Endometrial microvascular endothelial cells (primary cell): ENCODE measurements at regions not wholly inside any gene's neighbourhood (a gene's known extent, or its start where the extent isn't known, plus 50 kb on each side); places are given as distances from the start of the nearest gene placed in this dataset.

Experiments used
- in situ Hi-C: cut with HindIII; loops from 2 replicates; pipeline ENCODE4 v1.10.0; 2017; ENCODE audit warnings: low sequenced_read_pairs, low pct_unique_long_range_greater_than_20kb; ENCODE audit errors: inconsistent ontology term

GRCh38 chr15:39181056-39181747, 399.7 kb upstream of the THBS1 start:
- in situ Hi-C loops, result no loop called here

DNA sequence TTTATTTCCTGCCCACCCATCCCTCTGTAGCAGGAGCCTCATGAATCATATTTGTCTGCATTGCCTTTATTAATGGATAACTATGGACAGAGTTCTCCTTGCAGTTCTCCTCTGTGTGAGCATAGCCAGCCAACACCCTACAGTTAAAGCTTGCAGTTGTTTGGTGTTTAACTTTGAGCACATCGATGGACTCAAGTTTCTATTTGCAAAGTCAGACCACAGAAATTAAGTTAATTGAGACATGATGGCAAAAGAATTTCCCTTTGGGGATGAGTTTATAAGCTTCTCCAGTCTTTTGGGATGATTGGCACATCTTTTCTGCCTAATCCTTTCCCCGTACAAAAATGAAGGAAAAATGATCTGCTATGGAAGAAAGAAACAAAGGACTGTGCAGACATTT, 398.9 kb upstream of the THBS1 start:
- in situ Hi-C loops, result no loop called here

DNA sequence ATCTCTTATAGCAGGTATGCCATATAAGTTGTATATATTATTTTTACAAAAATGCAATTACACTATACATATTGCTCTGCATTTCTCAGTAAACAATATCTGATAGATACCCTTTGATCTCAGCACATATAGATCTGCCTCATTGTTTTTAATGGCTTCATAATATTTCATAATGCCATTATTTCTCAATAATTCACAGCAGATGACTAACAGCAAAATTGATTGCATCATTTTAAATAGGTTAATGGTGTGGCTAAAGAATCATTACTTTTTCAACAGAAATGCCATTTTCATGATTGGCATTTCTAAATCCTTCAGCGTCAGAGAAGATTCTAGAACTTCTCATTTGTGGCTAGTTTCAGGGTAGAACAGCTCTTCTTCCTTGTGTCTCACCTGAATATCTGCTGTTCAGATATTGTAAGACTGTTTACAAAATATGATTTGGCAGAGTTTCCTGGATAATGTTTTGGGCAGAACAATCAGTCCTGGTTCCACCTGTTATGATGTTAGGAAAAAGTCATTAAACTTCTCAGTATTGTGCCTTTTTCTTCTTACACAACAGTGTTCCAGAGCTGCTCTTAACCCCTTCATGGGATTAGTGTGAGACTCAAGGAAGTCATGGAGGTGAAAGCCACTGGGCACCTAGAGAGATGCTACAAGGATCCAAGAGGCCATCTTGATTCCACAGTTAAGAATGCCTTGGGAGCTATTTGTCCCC, 397.6 kb upstream of the THBS1 start:
- in situ Hi-C loops, result no loop called here

DNA sequence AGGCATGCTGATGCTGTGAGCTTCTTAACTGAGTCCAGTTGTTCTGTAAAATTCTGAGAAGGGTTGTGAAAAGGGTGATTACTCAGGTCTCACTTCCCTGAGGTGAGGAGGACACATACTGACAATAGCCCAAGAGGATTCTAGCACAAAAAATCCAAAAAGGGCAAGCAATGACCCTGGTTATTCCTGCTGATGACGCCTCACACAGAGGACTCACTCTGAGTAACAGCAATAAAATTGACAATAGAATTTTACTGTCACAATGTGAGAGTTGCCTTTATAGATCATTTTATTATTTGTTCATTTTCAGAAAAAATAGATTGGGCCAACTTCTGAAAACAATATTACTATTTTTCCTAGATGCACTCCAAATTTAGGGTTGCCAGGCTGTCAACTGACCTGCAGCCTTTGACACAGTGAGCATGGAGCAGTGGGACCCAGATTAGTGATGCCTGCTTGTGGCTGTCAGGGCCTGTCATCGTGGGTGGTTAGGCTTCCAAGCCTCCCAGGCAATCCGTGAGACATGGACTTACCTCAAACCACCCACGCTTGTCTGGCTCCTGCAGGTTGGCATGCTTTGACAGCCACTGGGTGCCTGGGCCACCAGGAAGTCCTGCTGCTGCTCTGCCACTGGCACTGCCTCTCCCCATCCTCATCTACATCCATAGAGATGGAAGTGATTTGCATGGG, 396.0 kb upstream of the THBS1 start:
- in situ Hi-C loops, result no loop called here

- in situ Hi-C loops, result no loop called here
Observed at GRCh38 chr15:39188314-39188713, 392.6 kb upstream of the THBS1 start.

DNA sequence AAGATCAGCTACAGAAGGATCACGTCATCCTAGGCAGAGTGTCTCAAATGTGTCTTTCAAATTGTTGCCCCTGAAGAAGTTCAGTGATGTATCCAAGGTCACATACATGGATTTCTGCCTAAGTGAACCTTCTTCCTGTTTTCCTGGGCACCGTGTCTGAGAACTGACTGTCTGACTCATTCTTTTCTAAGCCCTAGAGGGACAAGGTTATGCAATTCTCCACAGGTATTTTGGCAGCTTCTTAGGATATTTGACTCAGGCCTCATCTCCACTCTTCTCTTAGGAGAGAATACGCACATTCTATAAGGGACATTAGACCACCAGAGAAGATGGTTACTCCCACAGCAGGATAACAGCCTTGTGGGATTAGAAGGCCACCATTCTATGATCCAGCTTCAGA, 391.9 kb upstream of the THBS1 start:
- in situ Hi-C loops, result no loop called here

GRCh38 chr15:39191871-39192291, 389.0 kb upstream of the THBS1 start:
- in situ Hi-C loops, result no loop called here

- in situ Hi-C loops, result no loop called here
Observed at GRCh38 chr15:39192351-39192750, 388.5 kb upstream of the THBS1 start.

DNA sequence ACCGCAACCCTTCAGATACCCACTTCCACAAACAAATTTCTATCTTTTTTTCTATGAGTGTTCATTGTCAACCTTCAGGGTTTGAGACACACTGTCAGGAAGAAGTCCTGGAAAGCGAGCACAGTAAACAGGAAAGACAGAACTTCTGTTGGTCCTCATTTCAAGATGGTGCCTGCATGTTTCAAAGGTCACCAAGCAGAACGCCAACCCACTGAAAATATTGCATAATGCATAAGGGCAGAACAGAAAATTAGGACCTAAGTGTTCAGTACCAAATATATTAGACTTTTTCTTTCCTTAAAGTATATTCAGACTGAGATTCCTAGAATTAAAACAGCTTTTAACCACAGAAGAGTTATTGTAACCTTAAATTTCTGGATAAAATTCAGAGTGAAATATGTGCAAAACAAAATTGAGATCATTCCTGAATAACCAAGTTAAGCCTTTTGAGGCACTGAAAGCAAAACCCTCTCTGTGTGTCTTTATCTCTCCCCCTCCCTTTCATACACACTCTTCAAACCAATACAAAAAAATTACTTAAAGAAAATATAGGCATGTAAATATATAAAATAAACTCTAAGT, 387.8 kb upstream of the THBS1 start:
- in situ Hi-C loops, result no loop called here

DNA sequence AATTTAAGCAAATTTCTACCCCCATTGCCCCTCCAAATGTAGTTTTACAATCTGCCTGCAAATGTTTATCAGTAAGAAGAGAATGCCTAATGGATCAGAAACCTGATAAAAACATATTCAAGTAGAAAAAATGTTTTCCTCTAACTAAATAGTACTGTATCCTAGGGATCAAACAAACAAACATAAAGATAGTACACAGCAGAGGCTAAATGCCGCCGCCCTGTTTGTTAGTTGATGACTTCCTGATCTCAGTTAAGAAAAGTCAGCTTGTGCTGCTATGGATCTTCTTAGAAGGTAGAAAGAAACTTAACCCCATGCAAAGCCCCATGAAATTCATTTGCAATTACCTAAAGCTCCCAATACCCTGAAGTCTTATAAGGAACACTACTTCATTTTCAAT, 387.3 kb upstream of the THBS1 start:
- in situ Hi-C loops, result no loop called here

DNA sequence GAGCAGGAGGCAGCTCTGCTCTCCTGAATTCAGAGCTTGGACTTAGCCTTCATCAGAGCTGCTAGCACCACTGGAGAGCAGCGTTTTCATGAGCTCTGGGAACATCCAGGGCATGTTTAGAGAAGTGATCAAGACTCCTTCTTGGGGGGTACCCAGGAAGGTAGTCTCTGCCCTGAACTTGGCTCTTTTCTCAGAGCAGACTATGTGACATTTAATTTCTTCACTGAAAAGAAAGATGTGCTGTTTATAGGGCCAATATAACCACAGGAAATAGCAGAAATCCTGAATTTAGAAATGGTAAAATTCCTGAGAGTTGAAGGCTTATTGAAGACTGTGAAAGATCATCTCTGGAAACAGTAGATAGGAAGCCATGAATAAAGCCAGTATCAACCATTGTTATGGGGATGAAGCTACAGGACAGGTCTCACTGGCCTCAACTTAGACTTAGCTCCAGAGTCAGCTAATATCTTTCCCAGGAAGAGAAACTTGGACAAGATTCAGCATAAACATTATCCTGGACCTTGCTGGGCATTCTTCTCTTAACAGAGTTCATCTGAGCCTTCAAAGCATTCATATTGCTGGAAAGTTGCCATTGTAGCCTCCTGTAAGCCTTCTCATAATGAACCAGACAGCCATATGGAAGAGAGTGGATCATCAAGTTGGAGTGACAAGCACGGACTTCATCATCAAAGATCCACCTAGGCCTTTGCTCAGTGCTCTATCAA, 386.6 kb upstream of the THBS1 start:
- in situ Hi-C loops, result no loop called here

DNA sequence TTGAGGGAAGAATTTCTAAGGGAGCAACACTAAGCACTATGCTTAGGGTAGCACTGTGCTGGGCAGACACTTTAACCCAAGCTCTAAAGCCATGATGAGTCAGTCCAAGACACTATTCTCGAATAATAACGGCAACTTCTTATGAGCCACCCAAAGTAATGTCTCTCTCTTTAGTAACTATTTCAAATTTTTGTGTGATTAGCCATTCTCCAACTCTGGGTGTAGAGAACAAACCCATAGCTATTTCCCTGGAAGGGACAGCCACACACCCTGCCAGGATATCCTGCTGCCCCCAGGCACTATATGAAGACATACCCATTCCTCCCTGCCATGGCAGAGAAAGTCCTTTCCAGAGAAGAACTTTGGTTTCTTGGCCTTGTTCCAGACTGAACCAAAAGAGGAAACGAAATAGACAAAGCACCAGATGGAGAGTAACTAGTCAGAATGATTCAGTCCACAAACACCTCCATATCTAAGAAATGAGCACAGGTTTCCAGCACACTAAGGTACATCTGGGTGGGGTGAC, 384.9 kb upstream of the THBS1 start:
- in situ Hi-C loops, result no loop called here

GRCh38 chr15:39198044-39199000, 382.6 kb upstream of the THBS1 start:
- in situ Hi-C loops, result no loop called here

DNA sequence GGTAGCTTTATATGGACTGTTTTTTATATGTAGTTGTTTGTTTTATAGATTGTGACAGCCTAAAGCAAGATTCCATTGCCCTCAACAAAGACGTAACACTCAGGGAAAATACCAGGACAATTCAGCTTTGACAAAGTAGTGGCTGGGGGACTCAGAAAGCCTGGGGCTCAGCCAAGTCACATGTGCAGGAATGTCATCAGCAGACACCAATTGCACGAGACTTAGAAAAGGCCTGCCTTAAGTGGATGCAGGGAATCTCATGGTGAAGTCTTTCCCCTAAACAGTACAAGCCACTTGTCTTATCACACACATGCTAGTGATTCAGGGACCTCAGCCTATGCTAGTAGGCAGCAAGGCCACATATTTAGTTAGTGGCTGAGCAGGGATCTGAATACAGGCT, 381.8 kb upstream of the THBS1 start:
- in situ Hi-C loops, result no loop called here

- in situ Hi-C loops, result no loop called here
Observed at GRCh38 chr15:39200586-39200985, 380.3 kb upstream of the THBS1 start.

- in situ Hi-C loops, result no loop called here
Observed at GRCh38 chr15:39202641-39203040, 378.2 kb upstream of the THBS1 start.

DNA sequence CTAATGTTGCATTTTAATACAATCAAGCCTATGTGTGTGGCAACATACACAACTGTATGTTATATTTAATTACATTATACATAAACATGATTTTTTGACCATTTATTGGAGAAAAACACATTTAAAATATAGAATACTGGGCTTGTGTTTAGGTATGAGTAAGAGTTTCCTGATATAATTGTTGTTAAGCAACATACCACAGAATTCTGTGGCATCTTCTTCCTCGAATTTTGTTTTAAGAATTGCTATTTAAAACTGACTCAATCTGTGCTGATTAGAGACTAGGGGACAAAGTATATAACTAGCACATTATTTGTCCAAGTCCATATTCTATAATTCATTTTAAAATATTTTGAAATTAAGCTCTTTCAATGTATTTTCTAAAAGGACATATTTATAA, 376.8 kb upstream of the THBS1 start:
- in situ Hi-C loops, result no loop called here

DNA sequence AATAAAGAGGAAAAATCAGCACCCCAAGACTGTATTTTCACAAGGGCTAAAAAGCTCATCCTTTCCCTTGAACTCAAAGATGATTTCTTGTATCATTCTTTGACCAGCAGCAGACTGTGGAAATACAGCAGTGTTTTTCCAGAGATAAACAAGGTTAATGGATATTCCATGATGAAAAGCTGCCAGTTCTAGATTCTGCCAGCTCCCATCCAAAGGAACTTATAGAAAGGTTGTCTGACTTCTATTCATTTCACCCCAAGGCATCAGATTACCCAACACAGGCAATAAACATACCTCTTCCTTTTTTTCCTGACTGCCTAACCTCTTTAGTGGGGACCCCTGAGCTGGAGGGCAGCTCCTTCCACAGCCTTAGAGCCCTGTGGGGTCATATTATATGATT, 375.8 kb upstream of the THBS1 start:
- in situ Hi-C loops, result no loop called here
